Pancreas (tissue), 10 donors: ENCODE measurements at regions not wholly inside any gene's neighbourhood (a gene's known extent, or its start where the extent isn't known, plus 50 kb on each side); places are given as distances from the start of the nearest gene placed in this dataset.
"Not testable (repeated sequence)": the region's sequence is repeated elsewhere in the genome, so short reads cannot be mapped to it uniquely, and the experiment has no call there.

Experiments
- ATAC-seq, 4 donors: fragments of 200-7000 bp; cut with Tn5 transposase; one replicate each; pipeline versions ENCODE4 v1.8.0 to v1.9.1; 2020; ENCODE audit warnings: mild to moderate bottlenecking in 4 of 4, moderate library complexity in 4 of 4
- DNase-seq, 6 donors: peaks; one replicate each; pipeline ENCODE4 v3.0.0-alpha.2; 2020
- FAIRE-seq: peaks from 2 replicates; lab custom pipeline; 2012; peaks lifted over from hg19 to GRCh38; lab: Jason Lieb, UNC
- H3K27ac ChIP-seq, 4 donors: fragments of 200-600 bp; sonication (generic); 1 replicate in 3 of 4; 2 replicates in 1 of 4; pipeline versions ENCODE4 v1.5.0 to v1.8.0; 2020
- H3K27me3 ChIP-seq, 4 donors: fragments of 200-600 bp; one replicate each; pipeline ENCODE4 v1.8.0; 2021
- H3K36me3 ChIP-seq, 3 donors: fragments of 200-600 bp; sonication (generic) in 1 of 3; one replicate each; pipeline versions ENCODE4 v1.5.0 to v1.8.0; 2020 to 2021
- H3K4me1 ChIP-seq, 3 donors: fragments of 200-600 bp; one replicate each; pipeline ENCODE4 v1.8.0; 2021
- H3K4me3 ChIP-seq, 4 donors: fragments of 200-600 bp; sonication (generic) in 2 of 4; one replicate each; pipeline versions ENCODE4 v1.5.0 to v1.8.0; 2020 to 2021
- H3K9me3 ChIP-seq, 4 donors: fragments of 200-600 bp; one replicate each; pipeline ENCODE4 v1.8.0; 2021
- CTCF ChIP-seq, 4 donors: fragments of 200-600 bp; sonication (generic) in 3 of 4; IDR thresholded peaks; one replicate each; pipeline versions ENCODE4 v1.5.0 to v1.8.0; 2021; ENCODE audit warnings: antibody characterized with exemption in 4 of 4
- WGBS, 2 donors: extraction: QIAGEN DNeasy Blood & Tissue Kit; methylation state at CpG; one replicate each; pipeline ENCODE4 v1.1.7; 2013; 5-methylcytosine and 5-hydroxymethylcytosine counted together
- intact Hi-C, 3 donors: fragments of 100-400 bp; cut with DNase I; formaldehyde crosslinking; loops; one replicate each; pipeline versions ENCODE4 v1.11.1 to v1.14.2; 2022
- donor health status: healthy with polysubstance abuse.
- donor health status: DM: no; HTN: no; CAD: no; lungs with moderate emphysema.
- donor health status: DM: no; HTN: no; CAD: no.
- donor health status: control.
- donor health status: control.
- donor health status: Bipolar disorder and iron deficiency.
- donor health status: DM: yes; HTN: yes; CAD: no.
- donor health status: DM: no; HTN: no; CAD: no.
- donor health status: DM: no; HTN: no; CAD: no.
- donor health status: DM: yes; HTN: yes; CAD: no.

- DNase-seq, result no peak
- H3K36me3 ChIP-seq, result no peaks in the 10 kb centered on the region
- ATAC-seq, result no peak
- H3K9me3 ChIP-seq, result no peaks in the 10 kb centered on the region
- H3K27me3 ChIP-seq, result no peaks in the 10 kb centered on the region
- H3K4me3 ChIP-seq, result no peak overlapping the region
- no peak for TF ChIP-seq CTCF (IDR thresholded peaks at IDR 0.05)
- intact Hi-C loops, result no loop called here
- no peaks in the 10 kb centered on the region for H3K4me1 ChIP-seq
- 32 to 42% methylated on average over 3 of the region's 3 CpGs for WGBS, 2 donors
- H3K27ac ChIP-seq, result no peak overlapping the region
- FAIRE-seq, result no peak
Measured at GRCh38 chr2:146709004-146709403, 1135.8 kb upstream of the ACVR2A start.

- Histone ChIP-seq H3K4me3 (no peak overlapping the region), H3K27ac (no peak overlapping the region), H3K27me3 (no peaks in the 10 kb centered on the region), H3K4me1 (no peaks in the 10 kb centered on the region), H3K9me3 (no peaks in the 10 kb centered on the region), H3K36me3 (no peaks in the 10 kb centered on the region)
- DNase-seq (no peak), FAIRE-seq (no peak), ATAC-seq (no peak)
- intact Hi-C loops, result no loop called here
- no peak for TF ChIP-seq CTCF (IDR thresholded peaks at IDR 0.05)
- WGBS, 2 donors, result 78 to 93% methylated on average over 1 of the region's 1 CpG
Measured at GRCh38 chr2:146701183-146701582, 1143.6 kb upstream of the ACVR2A start.

GRCh38 chr2:146697307-146697706, 1147.5 kb upstream of the ACVR2A start:
- Histone ChIP-seq H3K4me1 (no peaks in the 10 kb centered on the region), H3K9me3 (no peaks in the 10 kb centered on the region), H3K27ac (no peak overlapping the region), H3K4me3 (no peak overlapping the region), H3K27me3 (no peaks in the 10 kb centered on the region), H3K36me3 (no peaks in the 10 kb centered on the region)
- TF ChIP-seq CTCF (IDR thresholded peaks at IDR 0.05), result no peak
- FAIRE-seq (no peak), DNase-seq (no peak), ATAC-seq (no peak)
- intact Hi-C loops, result no loop called here
- WGBS, 2 donors, result 75 to 94% methylated on average over 1 of the region's 1 CpG

DNA sequence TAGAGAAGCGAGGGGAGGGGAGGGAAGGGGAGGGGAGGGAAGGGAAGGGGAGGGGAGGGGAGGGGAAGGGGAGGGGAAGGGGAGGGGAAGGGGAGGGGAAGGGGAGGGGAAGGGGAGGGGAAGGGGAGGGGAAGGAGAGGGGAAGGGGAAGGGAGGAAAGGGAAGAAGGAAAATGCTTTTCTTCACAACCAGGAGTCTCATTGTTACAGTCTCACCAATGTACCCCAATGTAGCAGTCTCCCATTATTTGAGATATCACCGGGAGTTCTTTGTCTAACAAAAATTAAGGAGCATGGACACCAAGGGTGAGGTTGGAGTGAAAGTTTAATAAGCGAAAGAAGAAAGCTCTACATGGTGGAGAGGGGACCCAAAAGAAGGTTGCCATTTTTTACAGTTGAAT, 1148.0 kb upstream of the ACVR2A start:
- ATAC-seq, H3K9me3 ChIP-seq, H3K4me1 ChIP-seq, FAIRE-seq, H3K4me3 ChIP-seq, intact Hi-C loops, DNase-seq, H3K27me3 ChIP-seq, H3K27ac ChIP-seq, H3K36me3 ChIP-seq: not testable (repeated sequence)
- 79 to 83% methylated on average over 2 of the region's 3 CpGs for WGBS, 2 donors

- no peak for ATAC-seq
- no peak for FAIRE-seq
- WGBS, 2 donors, result 66 to 85% methylated on average over 1 of the region's 1 CpG
- H3K27me3 ChIP-seq, result no peaks in the 10 kb centered on the region
- no peaks in the 10 kb centered on the region for H3K36me3 ChIP-seq
- no peak for TF ChIP-seq CTCF (IDR thresholded peaks at IDR 0.05)
- DNase-seq, result no peak
- H3K9me3 ChIP-seq, result no peaks in the 10 kb centered on the region
- no peaks in the 10 kb centered on the region for H3K4me1 ChIP-seq
- intact Hi-C loops, result no loop called here
- H3K27ac ChIP-seq, result no peak overlapping the region
- no peak overlapping the region for H3K4me3 ChIP-seq
Measured at GRCh38 chr2:146681991-146682390, 1162.8 kb upstream of the ACVR2A start.

GRCh38 chr2:146678516-146678915, 1166.3 kb upstream of the ACVR2A start:
- TF ChIP-seq CTCF (IDR thresholded peaks at IDR 0.05), result no peak
- FAIRE-seq, result no peak
- ATAC-seq, result no peak
- intact Hi-C loops, result no loop called here
- H3K9me3 ChIP-seq, result no peaks in the 10 kb centered on the region
- no peak for DNase-seq
- H3K4me1 ChIP-seq, result no peaks in the 10 kb centered on the region
- H3K36me3 ChIP-seq, result no peaks in the 10 kb centered on the region
- H3K27me3 ChIP-seq, result no peaks in the 10 kb centered on the region
- WGBS, 2 donors, result 82 to 88% methylated on average over 5 of the region's 5 CpGs
- no peak overlapping the region for H3K27ac ChIP-seq
- H3K4me3 ChIP-seq, result no peak overlapping the region
